ENCODE measurements at regions not wholly inside any gene's neighbourhood (a gene's known extent, or its start where the extent isn't known, plus 50 kb on each side); places are given as distances from the start of the nearest gene placed in this dataset.

DNA sequence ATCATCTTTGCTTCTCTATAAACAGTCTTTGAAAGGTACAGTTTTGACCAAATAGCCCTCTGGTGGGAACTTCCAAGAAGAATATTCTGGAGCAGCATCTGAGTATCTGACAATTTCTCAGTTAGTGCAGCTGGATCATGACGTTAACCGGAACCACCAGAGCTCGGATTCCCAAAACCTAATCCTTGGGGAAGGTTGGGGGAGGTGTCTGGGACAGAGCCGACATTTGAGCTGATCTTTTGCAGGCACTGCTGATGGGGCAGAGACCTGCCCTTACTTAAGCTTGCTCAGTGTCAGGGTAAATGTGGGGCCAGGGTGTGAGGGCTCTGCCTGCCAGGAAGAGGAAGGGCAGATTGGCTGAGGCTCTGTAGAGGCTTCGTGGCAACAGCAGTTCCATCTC, 416.6 kb downstream of the DHX35 start:
- POLR2A ChIA-PET (ENCODE audit: partially characterized antibody), result no interaction called here
- no peak overlapping the region for H2BK5ac ChIP-seq (ENCODE audit: low read depth, low read length)
- H4K91ac ChIP-seq (replicated peaks; ENCODE audit: insufficient read length, low read length), result no peak overlapping the region
- H3K27me3 ChIP-seq (replicated peaks in 1 of 4; ENCODE audit: control insufficient read depth in 3 of 4, extremely low read depth in 1 of 4, insufficient read depth in 3 of 4, low read length in 3 of 4), result no peaks in the 10 kb centered on the region
- H3K9me3 ChIP-seq (ENCODE audit: insufficient read depth in 2 of 2, low read depth in 1 of 2, low read length in 1 of 2), result no peaks in the 10 kb centered on the region
- no peak overlapping the region for H3K9ac ChIP-seq (replicated peaks in 1 of 4; ENCODE audit: extremely low read depth in 1 of 4, low read depth in 3 of 4, low read length in 3 of 4)
- DNase-seq (ENCODE audit: low read depth in 1 of 2, low spot score in 2 of 2) (no peak), FAIRE-seq (no peak)
- H3K79me1 ChIP-seq (ENCODE audit: low read depth, low read length), result no peaks in the 10 kb centered on the region
- no peak overlapping the region for H3K23ac ChIP-seq (ENCODE audit: insufficient read length)
- H4K20me1 ChIP-seq (replicated peaks in 1 of 2; ENCODE audit: control insufficient read depth in 1 of 2, insufficient read depth in 2 of 2, low read length in 2 of 2), result no peaks in the 10 kb centered on the region
- no peak overlapping the region for H2BK20ac ChIP-seq (ENCODE audit: low read length)
- H3K23me2 ChIP-seq (ENCODE audit: low read depth, low read length), result no peaks in the 10 kb centered on the region
- H3K27ac ChIP-seq (ENCODE audit: low read depth, low read length), result no peak overlapping the region
- no peak overlapping the region for H3K4ac ChIP-seq (replicated peaks; ENCODE audit: insufficient read length, low read depth, low read length)
- no peak overlapping the region for H2BK12ac ChIP-seq (ENCODE audit: low read depth, low read length)
- H2AFZ ChIP-seq (ENCODE audit: low read length), result no peak overlapping the region
- H4K8ac ChIP-seq (ENCODE audit: extremely low read depth, insufficient read depth, low read length), result no peak overlapping the region
- TF ChIP-seq FOSL1 (IDR thresholded peaks at IDR 0.05; ENCODE audit: insufficient read depth, low read depth, low read length), result no peak
- TF ChIP-seq SIN3A (conservative IDR thresholded peaks at IDR 0.05 in 1 of 2, IDR thresholded peaks at IDR 0.05 in 1 of 2; ENCODE audit: low read depth in 1 of 2, low read length in 2 of 2), result no peak
- no peak for TF ChIP-seq GTF2F1 (IDR thresholded peaks at IDR 0.05; ENCODE audit: borderline replicate concordance, low read depth, low read length)
- H2BK120ac ChIP-seq (replicated peaks; ENCODE audit: low read depth, low read length), result no peak overlapping the region
- H3K36me3 ChIP-seq (ENCODE audit: control insufficient read depth in 2 of 4, insufficient read depth in 4 of 4, low read length in 3 of 4), result no peaks in the 10 kb centered on the region
- no peak overlapping the region for H3K18ac ChIP-seq (ENCODE audit: extremely low read depth, low read length)
- CTCF ChIA-PET (ENCODE audit: partially characterized antibody), result interaction anchor here (0.6 to 1.2 kb wide), 3 partner anchors 20 to 90 kb away, joined by 3 to 6 read pairs (median 4); no protein-coding TSS in a partner anchor
- H3K56ac ChIP-seq (replicated peaks; ENCODE audit: insufficient read length, low read depth, low read length), result no peak overlapping the region
- H4K5ac ChIP-seq (ENCODE audit: insufficient read length, low read depth, low read length), result no peak overlapping the region
- 97% methylated on average over 5 of the region's 5 CpGs; no CpG with 5 or more reads in 1 of the 2 experiments for WGBS, 2 experiments (ENCODE audit: extremely low coverage in 1 of 2, insufficient coverage in 1 of 2, insufficient read length in 1 of 2, insufficient replicate concordance in 2 of 2, low coverage in 1 of 2, low lambda C conversion rate in 2 of 2, missing lambda C conversion rate in 1 of 2)
- H3K79me2 ChIP-seq (ENCODE audit: control insufficient read depth in 1 of 2, insufficient read depth in 2 of 2, low read length in 2 of 2), result no peaks in the 10 kb centered on the region
- no peak overlapping the region; a peak in 1 of 8 replicates for H3K4me3 ChIP-seq (ENCODE audit: extremely low read depth in 1 of 4, insufficient read depth in 2 of 4, low read depth in 3 of 4, low read length in 4 of 4)
- no peak overlapping the region for H3K4me2 ChIP-seq (ENCODE audit: insufficient read depth in 1 of 2, low read depth in 2 of 2, low read length in 2 of 2)
- no peak overlapping the region for H2AK5ac ChIP-seq (ENCODE audit: low read depth, low read length)
- H3K14ac ChIP-seq (ENCODE audit: insufficient read length), result no peak overlapping the region
- H3K4me1 ChIP-seq (replicated peaks in 1 of 4; ENCODE audit: control insufficient read depth in 3 of 4, insufficient read depth in 4 of 4, low read length in 3 of 4), result no peaks in the 10 kb centered on the region; a peak in 1 of 7 replicates
- H2BK15ac ChIP-seq (ENCODE audit: low read length), result no peak overlapping the region
